K562 (cell line): ENCODE measurements at regions not wholly inside any gene's neighbourhood (a gene's known extent, or its start where the extent isn't known, plus 50 kb on each side); places are given as distances from the start of the nearest gene placed in this dataset.

Source experiments
- ATAC-seq: fragments of 200-7000 bp; cut with Tn5 transposase; 3 replicates; pipeline ENCODE4 v1.9.1; 2020; ENCODE audit warnings: moderate library complexity
- BruUV-seq: library from RNA; stranded (reverse); fragments of 400-500 nt; replicated peaks from 2 replicates; lab custom pipeline; 2021; lab: Mats Ljungman, UMichigan
- CTCF ChIA-PET: fragments of 300-600 bp; formaldehyde crosslinking; extraction: SDS; loops from one replicate; lab custom pipeline; 2021; ENCODE audit warnings: low intra/inter-chr PET ratio; lab: Yijun Ruan, JAX
- POLR2A ChIA-PET: fragments of 300-600, 350-650 bp; sonication (Branson Sonifier 250); formaldehyde crosslinking; extraction: SDS; loops from one replicate; lab custom pipeline; 2021; ENCODE audit warnings: antibody characterized with exemption, inconsistent platforms; lab: Yijun Ruan, JAX
- DNase-seq, 4 experiments: peaks; one replicate each; pipeline versions ENCODE4 v3.0.0 to v3.0.0-alpha.2; 2011 to 2018; ENCODE audit warnings: low spot score in 3 of 4, mixed read lengths in 3 of 4; ENCODE audit errors: extremely low read depth in 1 of 4
- FAIRE-seq: peaks from 2 replicates; lab custom pipeline; 2011; peaks lifted over from hg19 to GRCh38; lab: Jason Lieb, UNC
- H2AFZ ChIP-seq: 2 replicates; pipeline ENCODE4 v1.6.0; 2011; ENCODE audit warnings: low read depth, low read length, control low read depth, inconsistent platforms
- H3K27ac ChIP-seq: fragments of 200-600 bp; 3 replicates; pipeline ENCODE4 v1.8.0; 2011; ENCODE audit warnings: low read depth, mild to moderate bottlenecking, control low read depth, inconsistent platforms, low read length, moderate library complexity, mixed read lengths; ENCODE audit errors: extremely low read depth
- H3K27me3 ChIP-seq, 2 experiments: fragments of 300-600 bp in 1 of 2; 2 replicates in 1 of 2; 3 replicates in 1 of 2; pipeline versions ENCODE4 v1.6.0 to v1.8.0; 2011; ENCODE audit warnings: inconsistent platforms in 2 of 2, low read length in 2 of 2, mild to moderate bottlenecking in 1 of 2, mixed read lengths in 1 of 2, moderate library complexity in 1 of 2; ENCODE audit not compliant: control insufficient read depth in 2 of 2, insufficient read depth in 2 of 2
- H3K36me3 ChIP-seq: fragments of 300-600 bp; 3 replicates; pipeline ENCODE4 v1.8.0; 2011; ENCODE audit warnings: mild to moderate bottlenecking, low read length, inconsistent platforms; ENCODE audit not compliant: control insufficient read depth, insufficient read depth
- H3K4me1 ChIP-seq, 2 experiments: fragments of 200-600 bp in 1 of 2; replicated peaks in 1 of 2; 2 replicates in 1 of 2; 3 replicates in 1 of 2; pipeline versions ENCODE4 v1.5.1 to v1.8.0; 2011; ENCODE audit warnings: inconsistent platforms in 2 of 2, low read length in 2 of 2, mild to moderate bottlenecking in 1 of 2, mixed read lengths in 1 of 2, moderate library complexity in 1 of 2; ENCODE audit not compliant: control insufficient read depth in 2 of 2, insufficient read depth in 2 of 2
- H3K4me2 ChIP-seq: 2 replicates; pipeline ENCODE4 v1.6.1; 2011; ENCODE audit warnings: low read length, control low read depth, inconsistent platforms, mixed read lengths; ENCODE audit not compliant: insufficient read depth
- H3K4me3 ChIP-seq: fragments of 200-600 bp; sonication (generic), shearing (Covaris generic); 2 replicates; pipeline ENCODE4 v1.5.1; 2016; ENCODE audit warnings: control low read depth, inconsistent platforms
- H3K79me2 ChIP-seq: fragments of 200-600 bp; 3 replicates; pipeline ENCODE4 v1.8.0; 2011; ENCODE audit warnings: low read length, inconsistent platforms; ENCODE audit not compliant: control insufficient read depth, insufficient read depth
- H3K9ac ChIP-seq, 2 experiments: 2 replicates each; pipeline versions ENCODE4 v1.6.0 to v1.6.1; 2011; ENCODE audit warnings: low read depth in 2 of 2, low read length in 2 of 2, control low read depth in 1 of 2, inconsistent platforms in 1 of 2, mild to moderate bottlenecking in 1 of 2, mixed read lengths in 1 of 2; ENCODE audit not compliant: insufficient read depth in 1 of 2
- H3K9me1 ChIP-seq: one replicate; pipeline ENCODE4 v1.6.0; 2011; ENCODE audit warnings: inconsistent platforms, mild to moderate bottlenecking, low read length, moderate library complexity; ENCODE audit not compliant: control insufficient read depth, insufficient read depth
- H3K9me3 ChIP-seq: replicated peaks from 2 replicates; pipeline ENCODE4 v1.5.1; 2011; ENCODE audit warnings: low read depth, low read length, inconsistent platforms; ENCODE audit not compliant: control insufficient read depth, insufficient read depth
- H4K20me1 ChIP-seq: replicated peaks from 2 replicates; pipeline ENCODE4 v1.6.1; 2011; ENCODE audit warnings: low read length, inconsistent platforms, mixed read lengths; ENCODE audit not compliant: control insufficient read depth, insufficient read depth
- FOXK1 ChIP-seq: sonication (generic); formaldehyde crosslinking; IDR thresholded peaks from 2 replicates; pipeline ENCODE4 v1.8.0; 2022; ENCODE audit warnings: missing genetic modification reagents, mild to moderate bottlenecking, borderline replicate concordance
- FOXK2 ChIP-seq, 2 experiments: fragments of 450-650 bp; IDR thresholded peaks in 1 of 2; conservative IDR thresholded peaks in 1 of 2; 2 replicates each; pipeline ENCODE4 v1.6.1; 2016; ENCODE audit warnings: low read depth in 2 of 2, mild to moderate bottlenecking in 1 of 2
- GABPB1 ChIP-seq: sonication (generic); formaldehyde crosslinking; IDR thresholded peaks from 2 replicates; pipeline ENCODE4 v1.8.0; 2022; ENCODE audit warnings: mild to moderate bottlenecking, missing genetic modification reagents
- IRF2 ChIP-seq: sonication (generic); formaldehyde crosslinking; IDR thresholded peaks from 2 replicates; pipeline ENCODE4 v1.8.1; 2022; ENCODE audit warnings: mild to moderate bottlenecking, missing genetic modification reagents
- L3MBTL2 ChIP-seq: fragments of 450-650 bp; IDR thresholded peaks from 2 replicates; pipeline ENCODE4 v1.6.1; 2016; ENCODE audit warnings: mild to moderate bottlenecking, moderate library complexity
- RBM25 ChIP-seq: fragments of 200-400 bp; formaldehyde crosslinking; IDR thresholded peaks from 2 replicates; pipeline ENCODE4 v1.6.1; 2018; ENCODE audit warnings: low read length, low read depth, moderate library complexity; ENCODE audit not compliant: severe bottlenecking
- WGBS: fragments of 100-300 bp; shearing (Covaris generic); methylation state at CpG from one replicate; pipeline ENCODE4 v1.1.6; 2016; ENCODE audit warnings: low coverage, mixed read lengths; ENCODE audit not compliant: insufficient coverage; ENCODE audit errors: missing lambda C conversion rate; 5-methylcytosine and 5-hydroxymethylcytosine counted together
- in situ Hi-C: fragments of 300-500 bp; cut with MboI; formaldehyde crosslinking; loops from 4 replicates; pipeline ENCODE4 v1.15.0; 2018; ENCODE audit warnings: inconsistent platforms, mixed read lengths
- intact Hi-C: fragments of 100-400 bp; cut with micrococcal nuclease; formaldehyde crosslinking; loops from 2 replicates; pipeline ENCODE4 v1.14.2; 2022
- TF ChIP-seq, protein P1 (sequence below), 2 experiments: IDR thresholded peaks; 2 replicates each; pipeline ENCODE4 v1.6.1; 2012; ENCODE audit warnings: improper control_type of control experiment in 2 of 2, low read depth in 2 of 2, low read length in 2 of 2, borderline replicate concordance in 1 of 2
- TF ChIP-seq, protein P2 (sequence below), 2 experiments: fragments of 450-650 bp; IDR thresholded peaks; 2 replicates each; pipeline ENCODE4 v1.6.1; 2016; ENCODE audit warnings: mild to moderate bottlenecking in 2 of 2, borderline replicate concordance in 1 of 2, low read depth in 1 of 2, moderate library complexity in 1 of 2
- TF ChIP-seq, protein P3 (sequence below): sonication (generic); formaldehyde crosslinking; IDR thresholded peaks from 2 replicates; pipeline ENCODE4 v1.8.1; 2023; ENCODE audit warnings: mild to moderate bottlenecking, missing genetic modification reagents

DNA sequence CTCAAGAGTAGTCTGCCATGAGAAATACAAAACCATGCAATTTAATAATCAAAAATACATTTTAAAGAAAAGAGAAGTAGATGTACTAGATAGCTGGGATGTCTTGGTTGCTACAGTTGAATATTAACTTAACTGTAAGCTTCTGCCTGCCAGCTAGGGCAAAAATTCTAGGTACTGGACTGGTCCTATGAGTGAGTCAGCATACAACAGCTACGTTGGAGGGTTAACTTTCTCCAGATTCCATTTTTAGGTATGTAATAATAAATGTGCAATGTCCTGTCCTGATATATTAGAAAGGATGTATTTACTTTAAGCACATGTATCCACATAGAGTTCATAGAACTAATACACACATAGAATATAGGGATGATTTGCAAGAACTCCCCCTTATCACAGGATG, 230.1 kb downstream of the CAAP1 start:
- ATAC-seq (no peak), DNase-seq (no peak), FAIRE-seq (no peak)
- ChIA-PET POLR2A (no interaction called here), CTCF (no interaction called here)
- Histone ChIP-seq H3K9me1 (no peaks in the 10 kb centered on the region), H3K36me3 (no peaks in the 10 kb centered on the region), H4K20me1 (no peaks in the 10 kb centered on the region), H3K27ac (no peak overlapping the region), H3K4me1 (no peaks in the 10 kb centered on the region), H3K79me2 (no peaks in the 10 kb centered on the region), H3K9ac (no peak overlapping the region), H3K4me3 (no peak overlapping the region), H3K27me3 (no peaks in the 10 kb centered on the region; a peak in 1 of 5 replicates), H3K9me3 (no peaks in the 10 kb centered on the region), H3K4me2 (no peak overlapping the region), H2AFZ (no peak overlapping the region)
- no TSS peak for BruUV-seq
- WGBS: no CpG with 5 or more reads among the region's 1 CpG
- intact Hi-C loops (no loop called here), in situ Hi-C loops (no loop called here)
- TF ChIP-seq, protein P1, sequence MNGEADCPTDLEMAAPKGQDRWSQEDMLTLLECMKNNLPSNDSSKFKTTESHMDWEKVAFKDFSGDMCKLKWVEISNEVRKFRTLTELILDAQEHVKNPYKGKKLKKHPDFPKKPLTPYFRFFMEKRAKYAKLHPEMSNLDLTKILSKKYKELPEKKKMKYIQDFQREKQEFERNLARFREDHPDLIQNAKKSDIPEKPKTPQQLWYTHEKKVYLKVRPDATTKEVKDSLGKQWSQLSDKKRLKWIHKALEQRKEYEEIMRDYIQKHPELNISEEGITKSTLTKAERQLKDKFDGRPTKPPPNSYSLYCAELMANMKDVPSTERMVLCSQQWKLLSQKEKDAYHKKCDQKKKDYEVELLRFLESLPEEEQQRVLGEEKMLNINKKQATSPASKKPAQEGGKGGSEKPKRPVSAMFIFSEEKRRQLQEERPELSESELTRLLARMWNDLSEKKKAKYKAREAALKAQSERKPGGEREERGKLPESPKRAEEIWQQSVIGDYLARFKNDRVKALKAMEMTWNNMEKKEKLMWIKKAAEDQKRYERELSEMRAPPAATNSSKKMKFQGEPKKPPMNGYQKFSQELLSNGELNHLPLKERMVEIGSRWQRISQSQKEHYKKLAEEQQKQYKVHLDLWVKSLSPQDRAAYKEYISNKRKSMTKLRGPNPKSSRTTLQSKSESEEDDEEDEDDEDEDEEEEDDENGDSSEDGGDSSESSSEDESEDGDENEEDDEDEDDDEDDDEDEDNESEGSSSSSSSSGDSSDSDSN (IDR thresholded peaks at IDR 0.05; ENCODE audit: borderline replicate concordance in 1 of 2, low read depth in 2 of 2, low read length in 2 of 2): no peak
- TF ChIP-seq L3MBTL2 (no peak), FOXK1 (CRISPR knock-in tag) (no peak), GABPB1 (no peak), FOXK2 (conservative IDR thresholded peaks at IDR 0.05 in 1 of 2, IDR thresholded peaks at IDR 0.05 in 1 of 2; ENCODE audit: low read depth in 2 of 2) (no peak), IRF2 (CRISPR knock-in tag) (no peak), RBM25 (no peak)
- TF ChIP-seq, protein P2, sequence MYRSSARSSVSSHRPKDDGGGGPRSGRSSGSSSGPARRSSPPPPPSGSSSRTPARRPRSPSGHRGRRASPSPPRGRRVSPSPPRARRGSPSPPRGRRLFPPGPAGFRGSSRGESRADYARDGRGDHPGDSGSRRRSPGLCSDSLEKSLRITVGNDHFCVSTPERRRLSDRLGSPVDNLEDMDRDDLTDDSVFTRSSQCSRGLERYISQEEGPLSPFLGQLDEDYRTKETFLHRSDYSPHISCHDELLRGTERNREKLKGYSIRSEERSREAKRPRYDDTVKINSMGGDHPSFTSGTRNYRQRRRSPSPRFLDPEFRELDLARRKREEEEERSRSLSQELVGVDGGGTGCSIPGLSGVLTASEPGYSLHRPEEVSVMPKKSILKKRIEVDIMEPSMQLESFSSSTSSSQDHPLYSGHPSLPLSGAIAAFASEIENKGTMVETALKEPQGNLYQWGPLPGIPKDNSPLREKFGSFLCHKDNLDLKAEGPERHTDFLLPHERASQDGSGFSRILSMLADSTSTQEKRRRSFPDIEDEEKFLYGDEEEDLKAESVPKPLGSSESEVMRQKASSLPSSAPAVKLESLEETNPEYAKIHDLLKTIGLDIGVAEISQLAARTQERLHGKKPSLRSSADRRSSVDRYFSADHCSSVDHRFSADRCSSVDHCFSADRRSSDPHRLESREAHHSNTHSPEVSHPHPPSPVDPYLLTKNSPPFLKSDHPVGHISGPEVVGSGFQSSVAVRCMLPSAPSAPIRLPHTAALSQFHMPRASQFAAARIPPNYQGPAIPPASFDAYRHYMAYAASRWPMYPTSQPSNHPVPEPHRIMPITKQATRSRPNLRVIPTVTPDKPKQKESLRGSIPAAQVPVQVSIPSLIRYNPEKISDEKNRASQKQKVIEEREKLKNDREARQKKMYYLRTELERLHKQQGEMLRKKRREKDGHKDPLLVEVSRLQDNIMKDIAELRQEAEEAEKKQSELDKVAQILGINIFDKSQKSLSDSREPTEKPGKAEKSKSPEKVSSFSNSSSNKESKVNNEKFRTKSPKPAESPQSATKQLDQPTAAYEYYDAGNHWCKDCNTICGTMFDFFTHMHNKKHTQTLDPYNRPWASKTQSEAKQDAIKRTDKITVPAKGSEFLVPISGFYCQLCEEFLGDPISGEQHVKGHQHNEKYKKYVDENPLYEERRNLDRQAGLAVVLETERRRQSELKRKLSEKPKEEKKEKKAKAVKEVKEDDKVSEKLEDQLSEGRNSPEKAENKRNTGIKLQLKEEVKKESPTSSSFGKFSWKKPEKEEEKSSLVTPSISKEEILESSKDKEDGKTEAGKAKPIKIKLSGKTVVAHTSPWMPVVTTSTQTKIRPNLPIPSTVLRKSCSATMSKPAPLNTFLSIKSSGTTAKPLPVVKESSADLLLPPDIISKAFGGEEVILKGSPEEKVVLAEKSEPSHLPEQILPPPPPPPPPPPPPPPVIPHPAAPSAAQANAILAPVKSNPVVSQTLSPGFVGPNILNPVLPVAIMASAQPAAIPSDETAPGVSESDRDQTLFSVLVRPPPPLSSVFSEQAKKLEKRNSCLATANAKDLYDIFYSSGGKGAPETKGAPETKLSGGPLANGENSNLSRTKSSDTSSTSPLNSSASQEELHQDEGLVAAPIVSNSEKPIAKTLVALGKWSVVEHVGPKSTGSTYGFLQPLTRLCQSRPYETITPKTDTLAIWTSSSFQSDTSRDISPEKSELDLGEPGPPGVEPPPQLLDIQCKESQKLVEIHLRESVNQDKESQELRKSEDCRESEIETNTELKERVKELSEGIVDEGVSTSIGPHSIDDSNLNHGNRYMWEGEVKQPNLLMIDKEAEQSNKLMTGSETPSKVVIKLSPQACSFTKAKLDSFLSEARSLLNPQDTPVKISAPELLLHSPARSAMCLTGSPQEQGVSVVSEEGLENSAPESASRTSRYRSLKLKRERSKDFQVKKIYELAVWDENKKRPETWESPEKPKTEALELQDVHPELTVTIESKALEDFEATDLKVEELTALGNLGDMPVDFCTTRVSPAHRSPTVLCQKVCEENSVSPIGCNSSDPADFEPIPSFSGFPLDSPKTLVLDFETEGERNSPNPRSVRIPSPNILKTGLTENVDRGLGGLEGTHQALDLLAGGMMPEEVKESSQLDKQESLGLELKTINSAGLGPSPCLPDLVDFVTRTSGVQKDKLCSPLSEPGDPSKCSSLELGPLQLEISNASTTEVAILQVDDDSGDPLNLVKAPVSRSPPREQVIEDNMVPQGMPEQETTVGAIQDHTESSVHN (IDR thresholded peaks at IDR 0.05; ENCODE audit: borderline replicate concordance in 1 of 2, low read depth in 1 of 2): no peak
- TF ChIP-seq, protein P3, sequence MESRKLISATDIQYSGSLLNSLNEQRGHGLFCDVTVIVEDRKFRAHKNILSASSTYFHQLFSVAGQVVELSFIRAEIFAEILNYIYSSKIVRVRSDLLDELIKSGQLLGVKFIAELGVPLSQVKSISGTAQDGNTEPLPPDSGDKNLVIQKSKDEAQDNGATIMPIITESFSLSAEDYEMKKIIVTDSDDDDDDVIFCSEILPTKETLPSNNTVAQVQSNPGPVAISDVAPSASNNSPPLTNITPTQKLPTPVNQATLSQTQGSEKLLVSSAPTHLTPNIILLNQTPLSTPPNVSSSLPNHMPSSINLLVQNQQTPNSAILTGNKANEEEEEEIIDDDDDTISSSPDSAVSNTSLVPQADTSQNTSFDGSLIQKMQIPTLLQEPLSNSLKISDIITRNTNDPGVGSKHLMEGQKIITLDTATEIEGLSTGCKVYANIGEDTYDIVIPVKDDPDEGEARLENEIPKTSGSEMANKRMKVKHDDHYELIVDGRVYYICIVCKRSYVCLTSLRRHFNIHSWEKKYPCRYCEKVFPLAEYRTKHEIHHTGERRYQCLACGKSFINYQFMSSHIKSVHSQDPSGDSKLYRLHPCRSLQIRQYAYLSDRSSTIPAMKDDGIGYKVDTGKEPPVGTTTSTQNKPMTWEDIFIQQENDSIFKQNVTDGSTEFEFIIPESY: no peak
